ENCODE measurements at regions not wholly inside any gene's neighbourhood (a gene's known extent, or its start where the extent isn't known, plus 50 kb on each side); places are given as distances from the start of the nearest gene placed in this dataset.

DNA sequence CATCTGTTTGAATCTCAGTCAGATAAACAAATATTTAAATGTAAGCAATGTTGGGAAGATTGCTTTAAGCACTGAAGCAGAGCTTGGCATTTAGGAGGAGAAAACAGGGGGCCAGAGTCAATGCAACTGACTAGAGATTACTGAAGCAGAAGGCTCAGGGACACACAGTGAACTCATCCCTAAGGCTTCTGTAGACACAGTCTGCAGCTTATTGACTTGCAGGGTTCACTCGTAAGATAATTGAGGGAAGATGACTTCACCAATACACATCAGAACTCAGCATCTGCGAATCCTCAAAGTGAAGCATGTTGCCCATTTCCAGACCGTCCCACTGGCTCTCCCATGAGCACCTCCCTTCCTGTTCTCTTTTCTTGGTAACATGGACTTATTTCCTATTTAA, 363.4 kb upstream of the PFKP start:
- WGBS = 60% methylated on average over 3 of the region's 3 CpGs
- TF ChIP-seq HNF4G (IDR thresholded peaks at IDR 0.05) = no peak
- TF ChIP-seq EGR1 (IDR thresholded peaks at IDR 0.05; ENCODE audit: low read depth in 2 of 2) = no peak
- TF ChIP-seq NR2F2 (IDR thresholded peaks at IDR 0.05) = no peak
- no peak for TF ChIP-seq HNF4A (conservative IDR thresholded peaks at IDR 0.05)
- no peak for TF ChIP-seq JUND (IDR thresholded peaks at IDR 0.05)
- TF ChIP-seq, protein P1, sequence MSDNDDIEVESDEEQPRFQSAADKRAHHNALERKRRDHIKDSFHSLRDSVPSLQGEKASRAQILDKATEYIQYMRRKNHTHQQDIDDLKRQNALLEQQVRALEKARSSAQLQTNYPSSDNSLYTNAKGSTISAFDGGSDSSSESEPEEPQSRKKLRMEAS (IDR thresholded peaks at IDR 0.05) = no peak
- no peak for TF ChIP-seq GABPA (IDR thresholded peaks at IDR 0.05 in 1 of 2, conservative IDR thresholded peaks at IDR 0.05 in 1 of 2)
- H3K4me1 ChIP-seq (ENCODE audit: control insufficient read depth in 4 of 4, insufficient read depth in 4 of 4, low read length in 3 of 4) = no peaks in the 10 kb centered on the region
- H3K27ac ChIP-seq (ENCODE audit: low read depth in 1 of 2, low read length in 2 of 2) = no peak overlapping the region
- H3K9ac ChIP-seq (ENCODE audit: low read depth in 1 of 2, low read length in 2 of 2) = no peak overlapping the region
- H3K36me3 ChIP-seq (ENCODE audit: control insufficient read depth in 4 of 4, insufficient read depth in 3 of 4, low read depth in 1 of 4, low read length in 3 of 4) = no peaks in the 10 kb centered on the region
- peaks cover 0 to 2% (median 0%) of the 10 kb centered on the region in 4 donors for H3K27me3 ChIP-seq (ENCODE audit: control insufficient read depth in 4 of 4, insufficient read depth in 4 of 4, low read length in 3 of 4)
- H3K4me3 ChIP-seq (ENCODE audit: low read depth in 1 of 3, low read length in 3 of 3) = no peak overlapping the region
- H3K9me3 ChIP-seq (ENCODE audit: control insufficient read depth in 4 of 4, low read length in 3 of 4) = peaks cover 0 to 3% (median 0%) of the 10 kb centered on the region in 4 donors
- no peak for DNase-seq (ENCODE audit: low spot score)

DNA sequence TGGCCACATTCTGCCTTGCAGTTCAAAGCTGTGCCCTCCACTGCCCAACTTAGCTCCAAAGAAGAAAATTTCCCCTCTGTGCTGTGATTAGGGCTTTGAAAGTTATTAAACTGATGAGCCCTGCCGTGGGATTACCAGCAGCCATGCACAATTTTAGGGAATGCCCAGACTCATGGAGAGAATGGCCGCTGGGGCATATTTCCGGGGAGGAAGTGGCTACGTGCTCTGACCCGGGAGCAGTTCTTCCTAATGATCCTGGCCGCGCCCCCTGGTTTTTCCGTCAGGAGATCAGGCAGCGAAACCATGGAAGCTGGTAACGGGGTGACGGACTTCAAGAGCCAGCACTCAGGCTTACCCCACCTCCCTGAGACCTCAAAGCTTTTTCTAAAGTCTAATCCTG, 365.5 kb upstream of the PFKP start:
- no peaks in the 10 kb centered on the region for H3K36me3 ChIP-seq (ENCODE audit: control insufficient read depth in 4 of 4, insufficient read depth in 3 of 4, low read depth in 1 of 4, low read length in 3 of 4)
- no peak for TF ChIP-seq JUND (IDR thresholded peaks at IDR 0.05)
- TF ChIP-seq, protein P2, sequence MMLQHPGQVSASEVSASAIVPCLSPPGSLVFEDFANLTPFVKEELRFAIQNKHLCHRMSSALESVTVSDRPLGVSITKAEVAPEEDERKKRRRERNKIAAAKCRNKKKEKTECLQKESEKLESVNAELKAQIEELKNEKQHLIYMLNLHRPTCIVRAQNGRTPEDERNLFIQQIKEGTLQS (IDR thresholded peaks at IDR 0.05) = no peak
- no peak for TF ChIP-seq RAD21 (IDR thresholded peaks at IDR 0.05)
- TF ChIP-seq RXRA (IDR thresholded peaks at IDR 0.05) = no peak
- TF ChIP-seq FOXA1 (IDR thresholded peaks at IDR 0.05) = no peak
- TF ChIP-seq YY1 (IDR thresholded peaks at IDR 0.05) = no peak
- TF ChIP-seq TAF1 (conservative IDR thresholded peaks at IDR 0.05) = no peak
- TF ChIP-seq, protein P1 (IDR thresholded peaks at IDR 0.05) = no peak
- TF ChIP-seq, protein P3, sequence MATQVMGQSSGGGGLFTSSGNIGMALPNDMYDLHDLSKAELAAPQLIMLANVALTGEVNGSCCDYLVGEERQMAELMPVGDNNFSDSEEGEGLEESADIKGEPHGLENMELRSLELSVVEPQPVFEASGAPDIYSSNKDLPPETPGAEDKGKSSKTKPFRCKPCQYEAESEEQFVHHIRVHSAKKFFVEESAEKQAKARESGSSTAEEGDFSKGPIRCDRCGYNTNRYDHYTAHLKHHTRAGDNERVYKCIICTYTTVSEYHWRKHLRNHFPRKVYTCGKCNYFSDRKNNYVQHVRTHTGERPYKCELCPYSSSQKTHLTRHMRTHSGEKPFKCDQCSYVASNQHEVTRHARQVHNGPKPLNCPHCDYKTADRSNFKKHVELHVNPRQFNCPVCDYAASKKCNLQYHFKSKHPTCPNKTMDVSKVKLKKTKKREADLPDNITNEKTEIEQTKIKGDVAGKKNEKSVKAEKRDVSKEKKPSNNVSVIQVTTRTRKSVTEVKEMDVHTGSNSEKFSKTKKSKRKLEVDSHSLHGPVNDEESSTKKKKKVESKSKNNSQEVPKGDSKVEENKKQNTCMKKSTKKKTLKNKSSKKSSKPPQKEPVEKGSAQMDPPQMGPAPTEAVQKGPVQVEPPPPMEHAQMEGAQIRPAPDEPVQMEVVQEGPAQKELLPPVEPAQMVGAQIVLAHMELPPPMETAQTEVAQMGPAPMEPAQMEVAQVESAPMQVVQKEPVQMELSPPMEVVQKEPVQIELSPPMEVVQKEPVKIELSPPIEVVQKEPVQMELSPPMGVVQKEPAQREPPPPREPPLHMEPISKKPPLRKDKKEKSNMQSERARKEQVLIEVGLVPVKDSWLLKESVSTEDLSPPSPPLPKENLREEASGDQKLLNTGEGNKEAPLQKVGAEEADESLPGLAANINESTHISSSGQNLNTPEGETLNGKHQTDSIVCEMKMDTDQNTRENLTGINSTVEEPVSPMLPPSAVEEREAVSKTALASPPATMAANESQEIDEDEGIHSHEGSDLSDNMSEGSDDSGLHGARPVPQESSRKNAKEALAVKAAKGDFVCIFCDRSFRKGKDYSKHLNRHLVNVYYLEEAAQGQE (IDR thresholded peaks at IDR 0.05) = no peak
- TF ChIP-seq, protein P4, sequence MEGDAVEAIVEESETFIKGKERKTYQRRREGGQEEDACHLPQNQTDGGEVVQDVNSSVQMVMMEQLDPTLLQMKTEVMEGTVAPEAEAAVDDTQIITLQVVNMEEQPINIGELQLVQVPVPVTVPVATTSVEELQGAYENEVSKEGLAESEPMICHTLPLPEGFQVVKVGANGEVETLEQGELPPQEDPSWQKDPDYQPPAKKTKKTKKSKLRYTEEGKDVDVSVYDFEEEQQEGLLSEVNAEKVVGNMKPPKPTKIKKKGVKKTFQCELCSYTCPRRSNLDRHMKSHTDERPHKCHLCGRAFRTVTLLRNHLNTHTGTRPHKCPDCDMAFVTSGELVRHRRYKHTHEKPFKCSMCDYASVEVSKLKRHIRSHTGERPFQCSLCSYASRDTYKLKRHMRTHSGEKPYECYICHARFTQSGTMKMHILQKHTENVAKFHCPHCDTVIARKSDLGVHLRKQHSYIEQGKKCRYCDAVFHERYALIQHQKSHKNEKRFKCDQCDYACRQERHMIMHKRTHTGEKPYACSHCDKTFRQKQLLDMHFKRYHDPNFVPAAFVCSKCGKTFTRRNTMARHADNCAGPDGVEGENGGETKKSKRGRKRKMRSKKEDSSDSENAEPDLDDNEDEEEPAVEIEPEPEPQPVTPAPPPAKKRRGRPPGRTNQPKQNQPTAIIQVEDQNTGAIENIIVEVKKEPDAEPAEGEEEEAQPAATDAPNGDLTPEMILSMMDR (IDR thresholded peaks at IDR 0.05; ENCODE audit: low read depth, low read length, missing input control) = no peak
- no peak for TF ChIP-seq FOXA2 (IDR thresholded peaks at IDR 0.05)
- TF ChIP-seq, protein P5, sequence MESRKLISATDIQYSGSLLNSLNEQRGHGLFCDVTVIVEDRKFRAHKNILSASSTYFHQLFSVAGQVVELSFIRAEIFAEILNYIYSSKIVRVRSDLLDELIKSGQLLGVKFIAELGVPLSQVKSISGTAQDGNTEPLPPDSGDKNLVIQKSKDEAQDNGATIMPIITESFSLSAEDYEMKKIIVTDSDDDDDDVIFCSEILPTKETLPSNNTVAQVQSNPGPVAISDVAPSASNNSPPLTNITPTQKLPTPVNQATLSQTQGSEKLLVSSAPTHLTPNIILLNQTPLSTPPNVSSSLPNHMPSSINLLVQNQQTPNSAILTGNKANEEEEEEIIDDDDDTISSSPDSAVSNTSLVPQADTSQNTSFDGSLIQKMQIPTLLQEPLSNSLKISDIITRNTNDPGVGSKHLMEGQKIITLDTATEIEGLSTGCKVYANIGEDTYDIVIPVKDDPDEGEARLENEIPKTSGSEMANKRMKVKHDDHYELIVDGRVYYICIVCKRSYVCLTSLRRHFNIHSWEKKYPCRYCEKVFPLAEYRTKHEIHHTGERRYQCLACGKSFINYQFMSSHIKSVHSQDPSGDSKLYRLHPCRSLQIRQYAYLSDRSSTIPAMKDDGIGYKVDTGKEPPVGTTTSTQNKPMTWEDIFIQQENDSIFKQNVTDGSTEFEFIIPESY (IDR thresholded peaks at IDR 0.05) = no peak
- no peak for TF ChIP-seq NR2F2 (IDR thresholded peaks at IDR 0.05)
- no peak for DNase-seq (ENCODE audit: low spot score)
- H3K27ac ChIP-seq (ENCODE audit: low read depth in 1 of 2, low read length in 2 of 2) = no peak overlapping the region
- peaks cover 0 to 2% (median 0%) of the 10 kb centered on the region in 4 donors for H3K27me3 ChIP-seq (ENCODE audit: control insufficient read depth in 4 of 4, insufficient read depth in 4 of 4, low read length in 3 of 4)
- no peaks in the 10 kb centered on the region for H3K4me1 ChIP-seq (ENCODE audit: control insufficient read depth in 4 of 4, insufficient read depth in 4 of 4, low read length in 3 of 4)
- H3K4me3 ChIP-seq (ENCODE audit: low read depth in 1 of 3, low read length in 3 of 3) = no peak overlapping the region
- 83% methylated on average over 11 of the region's 11 CpGs for WGBS
- peaks cover 0 to 3% (median 0%) of the 10 kb centered on the region in 4 donors for H3K9me3 ChIP-seq (ENCODE audit: control insufficient read depth in 4 of 4, low read length in 3 of 4)
- H3K9ac ChIP-seq (ENCODE audit: low read depth in 1 of 2, low read length in 2 of 2) = no peak overlapping the region
